A673 (cell line): ENCODE measurements at regions not wholly inside any gene's neighbourhood (a gene's known extent, or its start where the extent isn't known, plus 50 kb on each side); places are given as distances from the start of the nearest gene placed in this dataset.

Experiments used
- BruUV-seq: library from RNA; stranded (reverse); fragments of 400-500 nt; replicated peaks from 2 replicates; lab custom pipeline; 2021; lab: Mats Ljungman, UMichigan
- CTCF ChIA-PET: fragments of 300-600 bp; sonication (Branson Sonifier 250); formaldehyde crosslinking; loops from one replicate; lab custom pipeline; 2022; ENCODE audit warnings: antibody characterized with exemption; lab: Charles Lee
- POLR2A ChIA-PET: fragments of 300-600 bp; sonication (Branson Sonifier 250); formaldehyde crosslinking; loops from one replicate; lab custom pipeline; 2022; ENCODE audit warnings: antibody characterized with exemption; ENCODE audit not compliant: low non-redundant PET; lab: Charles Lee
- DNase-seq: peaks from one replicate; pipeline ENCODE4 v3.0.0-alpha.2; 2015; ENCODE audit warnings: low spot score
- H3K27ac ChIP-seq: fragments of 200-600 bp; sonication (generic); 2 replicates; pipeline ENCODE4 v1.5.1; 2016; ENCODE audit warnings: mixed run types, low read depth, mild to moderate bottlenecking, mixed read lengths, antibody characterized with exemption, low read length; ENCODE audit not compliant: poor library complexity, severe bottlenecking
- H3K27me3 ChIP-seq: fragments of 200-600 bp; sonication (generic); replicated peaks from 2 replicates; pipeline ENCODE4 v1.6.1; 2017; ENCODE audit warnings: mixed run types, low read depth, mild to moderate bottlenecking, mixed read lengths, antibody characterized with exemption, low read length; ENCODE audit not compliant: insufficient read depth, poor library complexity
- H3K36me3 ChIP-seq: fragments of 200-600 bp; sonication (generic); 2 replicates; pipeline ENCODE4 v1.6.1; 2016; ENCODE audit warnings: mixed run types, mild to moderate bottlenecking, mixed read lengths, antibody characterized with exemption, low read length; ENCODE audit not compliant: insufficient read depth, poor library complexity, severe bottlenecking
- H3K4me1 ChIP-seq: fragments of 200-600 bp; sonication (generic); 2 replicates; pipeline ENCODE4 v1.6.1; 2017; ENCODE audit warnings: mixed run types, mild to moderate bottlenecking, mixed read lengths, antibody characterized with exemption, low read length; ENCODE audit not compliant: insufficient read depth, poor library complexity, severe bottlenecking
- H3K4me3 ChIP-seq: fragments of 200-600 bp; sonication (generic); 2 replicates; pipeline ENCODE4 v1.5.1; 2016; ENCODE audit warnings: low read depth, mixed run types, mild to moderate bottlenecking, mixed read lengths, low read length; ENCODE audit not compliant: poor library complexity, severe bottlenecking
- H3K9me3 ChIP-seq: fragments of 200-600 bp; sonication (generic); 2 replicates; pipeline ENCODE4 v1.6.1; 2016; ENCODE audit warnings: mixed run types, low read depth, mild to moderate bottlenecking, mixed read lengths, antibody characterized with exemption, low read length; ENCODE audit not compliant: poor library complexity, severe bottlenecking
- EZH2 ChIP-seq: fragments of 200-600 bp; sonication (generic); IDR thresholded peaks from 2 replicates; pipeline ENCODE4 v1.6.1; 2017; ENCODE audit warnings: borderline replicate concordance, low read depth, mild to moderate bottlenecking, mixed read lengths, antibody characterized with exemption, low read length; ENCODE audit not compliant: poor library complexity, severe bottlenecking
- intact Hi-C: fragments of 100-400 bp; cut with micrococcal nuclease; formaldehyde crosslinking; loops from one replicate; pipeline ENCODE4 v1.10.0; 2022; ENCODE audit not compliant: unreplicated experiment
- TF ChIP-seq, protein P1 (sequence below): fragments of 300-800, 200-600 bp; sonication (generic); conservative IDR thresholded peaks from 2 replicates; pipeline ENCODE4 v1.5.1; 2017; ENCODE audit warnings: low read depth, mild to moderate bottlenecking, antibody characterized with exemption, low read length, moderate library complexity, mixed read lengths

DNA sequence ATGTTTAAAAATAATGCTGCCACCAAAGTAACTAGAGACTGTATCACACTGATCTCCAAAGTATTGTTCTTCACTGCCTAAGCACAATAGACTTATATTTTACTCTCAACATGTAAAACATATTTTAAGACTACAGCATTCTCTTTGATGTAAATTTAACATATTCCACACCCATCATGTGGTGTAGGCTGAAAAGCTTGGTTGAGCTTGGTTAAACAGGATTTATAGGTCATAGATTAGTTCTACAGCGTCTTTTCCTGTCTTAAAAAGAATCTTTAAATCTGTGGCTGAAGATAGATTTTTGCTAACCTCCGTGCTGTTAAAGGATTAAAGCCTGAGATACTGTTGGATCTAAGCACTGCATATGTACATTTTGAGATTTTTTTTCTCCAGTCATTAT, 379.9 kb downstream of the SH2D1A start:
- DNase-seq = no peak
- Histone ChIP-seq H3K4me1 (peaks cover 4% of the 10 kb centered on the region), H3K27ac (no peak overlapping the region), H3K9me3 (no peaks in the 10 kb centered on the region), H3K27me3 (no peaks in the 10 kb centered on the region), H3K4me3 (no peak overlapping the region), H3K36me3 (no peaks in the 10 kb centered on the region)
- intact Hi-C loops = no loop called here
- no peak for TF ChIP-seq EZH2
- TF ChIP-seq, protein P1, sequence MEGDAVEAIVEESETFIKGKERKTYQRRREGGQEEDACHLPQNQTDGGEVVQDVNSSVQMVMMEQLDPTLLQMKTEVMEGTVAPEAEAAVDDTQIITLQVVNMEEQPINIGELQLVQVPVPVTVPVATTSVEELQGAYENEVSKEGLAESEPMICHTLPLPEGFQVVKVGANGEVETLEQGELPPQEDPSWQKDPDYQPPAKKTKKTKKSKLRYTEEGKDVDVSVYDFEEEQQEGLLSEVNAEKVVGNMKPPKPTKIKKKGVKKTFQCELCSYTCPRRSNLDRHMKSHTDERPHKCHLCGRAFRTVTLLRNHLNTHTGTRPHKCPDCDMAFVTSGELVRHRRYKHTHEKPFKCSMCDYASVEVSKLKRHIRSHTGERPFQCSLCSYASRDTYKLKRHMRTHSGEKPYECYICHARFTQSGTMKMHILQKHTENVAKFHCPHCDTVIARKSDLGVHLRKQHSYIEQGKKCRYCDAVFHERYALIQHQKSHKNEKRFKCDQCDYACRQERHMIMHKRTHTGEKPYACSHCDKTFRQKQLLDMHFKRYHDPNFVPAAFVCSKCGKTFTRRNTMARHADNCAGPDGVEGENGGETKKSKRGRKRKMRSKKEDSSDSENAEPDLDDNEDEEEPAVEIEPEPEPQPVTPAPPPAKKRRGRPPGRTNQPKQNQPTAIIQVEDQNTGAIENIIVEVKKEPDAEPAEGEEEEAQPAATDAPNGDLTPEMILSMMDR = no peak
- ChIA-PET CTCF (no interaction called here), POLR2A (no interaction called here)
- BruUV-seq = no TSS peak

DNA sequence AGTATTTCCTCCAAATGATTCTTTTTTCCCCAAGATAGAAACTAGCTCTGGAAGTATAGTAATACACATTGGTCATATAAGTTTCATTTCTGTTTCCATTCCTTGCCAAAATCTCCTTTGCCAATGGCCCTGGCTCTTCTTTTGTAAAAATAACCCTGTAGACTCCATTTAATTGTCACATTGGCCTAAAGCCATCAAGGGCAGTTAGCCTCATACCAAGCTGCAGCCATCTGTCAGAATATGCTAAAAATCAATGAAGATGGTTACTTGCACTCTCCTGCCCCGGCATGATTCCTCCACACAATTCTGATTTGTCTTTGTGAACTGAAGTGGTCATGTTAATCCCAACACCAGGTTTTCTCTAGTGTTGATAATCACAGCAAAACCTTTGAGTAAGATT, 380.5 kb downstream of the SH2D1A start:
- ChIA-PET POLR2A (no interaction called here), CTCF (no interaction called here)

DNA sequence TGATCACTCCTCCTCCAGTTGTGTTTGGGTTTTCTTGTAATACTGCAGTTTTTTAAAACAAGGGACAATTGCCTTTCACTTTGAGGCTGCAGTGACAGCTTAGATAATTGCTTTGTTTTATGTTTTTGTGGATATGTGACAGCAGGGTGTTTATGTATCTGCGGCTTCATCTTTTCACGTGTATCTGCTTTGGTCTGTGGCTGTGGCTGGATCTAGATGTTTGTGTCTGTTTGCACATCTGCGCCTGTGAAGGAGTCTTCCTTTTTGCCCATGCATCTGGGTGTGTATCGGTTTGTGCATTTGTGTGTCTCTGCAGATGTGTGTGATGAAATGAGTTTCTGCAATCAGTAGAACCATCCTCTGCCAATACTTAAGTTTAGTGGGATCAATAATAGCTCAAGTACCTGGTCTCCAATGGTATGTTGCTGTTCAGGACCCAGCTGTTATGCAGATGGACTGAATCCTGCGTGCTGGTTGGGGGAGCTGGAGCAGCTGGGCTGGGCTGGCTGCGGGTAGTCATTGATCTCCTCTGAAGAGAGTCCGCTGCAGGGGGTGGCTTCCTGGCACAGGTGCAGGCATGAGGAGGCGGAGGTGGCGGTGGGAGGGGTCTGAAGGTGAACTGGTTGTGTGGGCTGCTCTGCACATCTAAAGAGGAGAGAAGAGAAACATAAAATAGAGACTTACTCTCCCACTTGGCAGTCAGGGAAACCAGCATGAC, 390.3 kb downstream of the SH2D1A start:
- DNase-seq = no peak
- Histone ChIP-seq H3K27me3 (no peaks in the 10 kb centered on the region), H3K4me3 (no peak overlapping the region), H3K4me1 (no peaks in the 10 kb centered on the region), H3K36me3 (no peaks in the 10 kb centered on the region), H3K27ac (no peak overlapping the region), H3K9me3 (no peaks in the 10 kb centered on the region)
- intact Hi-C loops = no loop called here
- BruUV-seq = no TSS peak
- ChIA-PET CTCF (no interaction called here), POLR2A (no interaction called here)
- TF ChIP-seq EZH2 = no peak
- TF ChIP-seq, protein P1 = no peak

More for the DNA sequence above, 380.5 kb downstream of the SH2D1A start:
- Histone ChIP-seq H3K27me3 (no peaks in the 10 kb centered on the region), H3K36me3 (no peaks in the 10 kb centered on the region), H3K4me1 (peaks cover 4% of the 10 kb centered on the region), H3K4me3 (no peak overlapping the region), H3K9me3 (no peaks in the 10 kb centered on the region), H3K27ac (no peak overlapping the region)
- TF ChIP-seq, protein P1 = no peak
- TF ChIP-seq EZH2 = no peak
- DNase-seq = no peak
- no TSS peak for BruUV-seq
- intact Hi-C loops = no loop called here
